Activated effector memory CD4-positive, alpha-beta T cell treated with anti-CD3 and anti-CD28 coated beads, Interleukin-2, amount 50 U/mL, for 16 hours (primary cell): ENCODE measurements at regions not wholly inside any gene's neighbourhood (a gene's known extent, or its start where the extent isn't known, plus 50 kb on each side); places are given as distances from the start of the nearest gene placed in this dataset.
"Not testable (repeated sequence)": the region's sequence is repeated elsewhere in the genome, so short reads cannot be mapped to it uniquely, and the experiment has no call there.

Experiments used
- DNase-seq: peaks from one replicate; pipeline ENCODE4 v3.0.0-alpha.2; 2020

DNA sequence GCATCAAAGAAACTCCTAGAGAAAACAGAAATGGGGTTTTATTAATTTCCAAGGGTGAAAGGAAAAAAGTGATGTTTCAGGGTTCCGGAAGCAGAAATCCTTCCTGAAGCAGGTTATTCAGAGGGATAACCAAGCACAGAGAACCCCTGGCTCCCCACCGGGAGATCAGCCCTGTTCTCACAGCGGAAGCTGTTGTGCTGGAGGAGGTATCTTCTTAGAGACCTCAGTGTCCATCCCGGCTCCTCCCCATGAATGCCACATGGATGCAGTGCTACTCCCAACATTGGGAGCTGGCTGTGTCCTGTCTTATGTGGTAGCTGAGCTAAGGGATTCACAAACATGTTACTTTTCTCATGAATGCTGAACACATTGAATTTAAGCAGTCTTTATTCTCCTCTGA is 80.9 kb upstream of the IRX2 start:
- no peak for DNase-seq

DNA sequence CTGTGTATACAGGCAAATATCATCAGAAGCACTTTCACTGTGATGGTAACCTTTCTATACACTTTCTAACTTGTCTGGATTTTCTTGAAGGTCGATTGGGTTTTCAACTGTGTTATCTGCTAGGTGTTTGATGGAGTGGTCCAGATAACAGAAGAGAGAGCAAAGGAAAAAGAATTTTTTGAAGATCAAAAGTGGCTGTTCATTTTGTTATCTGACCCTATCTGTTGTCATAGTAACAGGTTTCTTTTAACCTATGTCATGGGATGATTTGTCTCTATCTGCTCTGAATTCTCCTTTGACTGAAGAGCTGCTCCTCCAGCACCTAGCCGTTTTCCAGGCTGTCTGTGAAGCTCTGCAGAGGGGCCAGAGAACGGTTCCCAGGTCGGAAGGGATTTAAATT is 77.8 kb upstream of the IRX2 start:
- DNase-seq = no peak

GRCh38 chr5:2818936-2819335 is 67.5 kb upstream of the IRX2 start:
- DNase-seq = no peak

- DNase-seq = no peak
Measured at GRCh38 chr5:2817031-2817603, 65.6 kb upstream of the IRX2 start.

GRCh38 chr5:2813678-2814077 is 62.2 kb upstream of the IRX2 start:
- no peak for DNase-seq

DNA sequence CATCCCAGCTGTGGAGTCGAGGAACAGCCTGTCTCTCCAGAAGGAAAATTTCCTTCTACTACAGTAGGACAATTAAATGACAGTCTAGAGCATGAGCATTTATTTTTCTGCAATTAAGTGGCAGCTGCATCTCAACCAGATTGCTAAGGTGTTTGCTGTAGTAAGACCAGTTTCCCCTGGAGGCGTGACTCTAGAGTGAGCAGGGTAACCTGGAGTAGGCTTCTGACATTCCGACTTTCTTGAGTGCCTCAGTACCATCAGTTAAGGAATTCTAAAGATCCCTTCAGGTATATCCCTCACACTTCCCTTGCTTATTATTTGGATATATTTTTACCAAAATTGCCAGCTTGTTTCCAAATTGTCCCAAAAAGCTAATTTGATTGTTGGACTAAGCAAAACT is 59.2 kb upstream of the IRX2 start:
- no peak for DNase-seq

DNA sequence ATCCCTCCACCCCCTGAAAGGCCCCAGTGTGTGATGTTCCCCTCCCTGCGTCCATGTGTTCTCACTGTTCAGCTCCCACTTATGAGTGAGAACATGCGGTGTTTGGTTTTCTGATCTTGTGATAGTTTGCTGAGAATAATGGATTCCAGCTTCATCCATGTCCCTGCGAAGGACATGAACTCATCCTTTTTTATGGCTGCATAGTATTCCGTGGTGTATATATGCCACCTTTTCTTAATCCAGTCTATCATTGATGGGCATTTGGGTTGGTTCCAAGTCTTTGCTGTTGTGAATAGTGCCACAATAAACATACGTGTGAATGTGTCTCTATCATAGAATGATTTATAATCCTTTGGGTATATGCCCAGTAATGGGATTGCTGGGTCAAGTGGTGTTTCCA is 55.8 kb upstream of the IRX2 start:
- DNase-seq = not testable (repeated sequence)

GRCh38 chr5:2806176-2806575 is 54.7 kb upstream of the IRX2 start:
- DNase-seq = no peak

GRCh38 chr5:2805080-2805479 is 53.6 kb upstream of the IRX2 start:
- DNase-seq = no peak

DNA sequence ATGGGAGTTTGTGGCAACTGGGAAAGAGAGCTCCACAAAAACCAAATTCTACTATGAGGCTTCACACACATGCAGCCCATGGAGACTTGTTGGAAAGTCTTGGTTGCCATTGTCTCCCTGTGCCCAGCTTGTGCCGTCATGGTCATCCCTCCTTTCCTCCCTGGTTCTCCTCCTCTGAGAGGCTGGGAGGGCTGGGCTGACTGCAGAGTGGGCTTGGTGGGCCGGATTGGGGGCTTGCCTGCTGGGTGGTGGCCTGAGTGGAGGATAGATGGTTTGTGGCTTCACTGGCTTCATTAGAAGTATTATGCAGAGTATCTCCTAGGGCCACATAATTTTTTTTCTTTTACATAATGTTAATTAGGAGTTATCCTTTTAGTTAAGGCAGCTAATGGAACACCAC is 52.3 kb upstream of the IRX2 start:
- no peak for DNase-seq

DNA sequence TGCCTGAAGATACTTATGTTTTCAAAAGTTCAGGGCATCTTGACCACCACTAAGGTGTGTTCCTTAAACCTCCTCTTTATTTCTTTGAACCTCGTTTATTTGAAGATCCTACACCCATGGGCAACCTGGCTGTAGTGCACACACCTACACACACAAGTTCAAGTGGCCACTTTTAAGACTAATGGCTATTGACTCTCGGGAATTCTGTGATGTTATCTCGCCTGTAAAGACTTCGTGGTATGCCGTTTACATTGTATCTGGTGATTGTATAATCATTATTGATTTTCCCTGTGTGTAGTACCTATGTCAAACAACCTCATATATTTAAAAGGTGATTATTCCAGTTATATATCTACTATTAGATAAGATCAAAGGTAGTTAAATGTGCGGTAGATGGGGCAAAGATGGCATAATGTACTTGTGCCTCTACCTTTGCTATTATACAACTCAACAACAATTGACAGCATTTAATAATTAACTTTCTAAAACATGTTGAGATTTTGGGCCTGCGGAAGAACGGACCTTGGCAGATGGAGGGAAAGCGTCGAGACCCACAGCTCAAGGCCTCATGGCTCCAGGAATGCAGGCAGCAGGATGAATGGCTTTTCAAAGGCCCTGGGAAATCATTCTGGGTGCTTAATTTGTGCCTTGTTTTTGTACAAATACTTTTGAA is 51.4 kb upstream of the IRX2 start:
- no peak for DNase-seq

- no peak for DNase-seq
Measured at GRCh38 chr5:2801577-2802525, 50.4 kb upstream of the IRX2 start.
